ENCODE measurements at regions not wholly inside any gene's neighbourhood (a gene's known extent, or its start where the extent isn't known, plus 50 kb on each side); places are given as distances from the start of the nearest gene placed in this dataset.

GRCh38 chr1:218728898-218729565, 383.9 kb downstream of the TGFB2 start:
- DNase-seq (ENCODE audit: low read depth): no peak
- no peak overlapping the region for H3K4me3 ChIP-seq (ENCODE audit: control insufficient read depth, low read depth, low read length)
- TF ChIP-seq CTCF (conservative IDR thresholded peaks at IDR 0.05; ENCODE audit: control insufficient read depth, insufficient read depth, low read depth, low read length): no peak

GRCh38 chr1:218735436-218736032, 390.4 kb downstream of the TGFB2 start:
- no peak for TF ChIP-seq CTCF (conservative IDR thresholded peaks at IDR 0.05; ENCODE audit: control insufficient read depth, insufficient read depth, low read depth, low read length)
- DNase-seq (ENCODE audit: low read depth): peak; percentile 80
- H3K4me3 ChIP-seq (ENCODE audit: control insufficient read depth, low read depth, low read length): no peak overlapping the region

- peak; percentile 77 for DNase-seq (ENCODE audit: low read depth)
- TF ChIP-seq CTCF (conservative IDR thresholded peaks at IDR 0.05; ENCODE audit: control insufficient read depth, insufficient read depth, low read depth, low read length): no peak
- H3K4me3 ChIP-seq (ENCODE audit: control insufficient read depth, low read depth, low read length): no peak overlapping the region
Measured at GRCh38 chr1:218739426-218739825, 394.3 kb downstream of the TGFB2 start.

- TF ChIP-seq CTCF (conservative IDR thresholded peaks at IDR 0.05; ENCODE audit: control insufficient read depth, insufficient read depth, low read depth, low read length): no peak
Measured at GRCh38 chr1:218741852-218742251, 396.7 kb downstream of the TGFB2 start.

GRCh38 chr1:218742467-218743262, 397.5 kb downstream of the TGFB2 start:
- TF ChIP-seq CTCF (conservative IDR thresholded peaks at IDR 0.05; ENCODE audit: control insufficient read depth, insufficient read depth, low read depth, low read length): no peak
- DNase-seq (ENCODE audit: low read depth): no peak
- H3K4me3 ChIP-seq (ENCODE audit: control insufficient read depth, low read depth, low read length): no peak overlapping the region

More at GRCh38 chr1:218741852-218742251, 396.7 kb downstream of the TGFB2 start:
- no peak overlapping the region for H3K4me3 ChIP-seq (ENCODE audit: control insufficient read depth, low read depth, low read length)
- peak; percentile 11 for DNase-seq (ENCODE audit: low read depth)

- DNase-seq (ENCODE audit: low read depth): no peak
- no peak overlapping the region for H3K4me3 ChIP-seq (ENCODE audit: control insufficient read depth, low read depth, low read length)
- no peak for TF ChIP-seq CTCF (conservative IDR thresholded peaks at IDR 0.05; ENCODE audit: control insufficient read depth, insufficient read depth, low read depth, low read length)
Measured at GRCh38 chr1:218743861-218744505, 398.8 kb downstream of the TGFB2 start.

Data from fibroblast of mammary gland (primary cell).